ENCODE measurements at regions not wholly inside any gene's neighbourhood (a gene's known extent, or its start where the extent isn't known, plus 50 kb on each side); places are given as distances from the start of the nearest gene placed in this dataset.

DNA sequence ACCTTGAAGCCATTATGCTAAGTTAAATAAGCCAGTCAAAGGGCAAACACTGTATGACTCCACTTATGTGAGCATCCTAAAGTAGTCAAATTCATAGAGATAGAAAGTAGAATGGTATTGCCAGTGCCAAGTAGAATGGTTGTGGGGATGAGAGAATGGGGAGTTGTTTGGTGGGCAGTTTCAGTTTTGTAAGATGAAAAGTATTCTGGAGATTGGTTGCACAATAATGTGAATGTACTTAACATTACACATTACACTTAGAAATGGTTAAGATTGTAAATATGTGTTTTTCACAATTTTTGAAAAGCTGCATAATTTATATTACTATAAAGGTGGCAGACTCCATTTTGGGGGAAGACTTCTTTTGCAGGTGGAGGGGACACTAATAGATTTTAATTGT is 51.3 kb upstream of the CARMIL1 start:
- Histone ChIP-seq H3K27ac (no peak overlapping the region), H3K4me1 (peaks cover 0 to 7% of the 10 kb centered on the region in 2 donors), H3K4me3 (no peak overlapping the region), H3K36me3 (no peaks in the 10 kb centered on the region), H3K27me3 (no peaks in the 10 kb centered on the region), H3K9me3 (no peaks in the 10 kb centered on the region)
- DNase-seq (ENCODE audit: low spot score in 2 of 2) = no peak
- intact Hi-C loops (cut with DNase I; ENCODE audit: low total_unique reads) = no loop called here
- TF ChIP-seq POLR2A (IDR thresholded peaks at IDR 0.05) (no peak), POLR2AphosphoS5 (IDR thresholded peaks at IDR 0.05) (no peak)
- TF ChIP-seq, protein P1, sequence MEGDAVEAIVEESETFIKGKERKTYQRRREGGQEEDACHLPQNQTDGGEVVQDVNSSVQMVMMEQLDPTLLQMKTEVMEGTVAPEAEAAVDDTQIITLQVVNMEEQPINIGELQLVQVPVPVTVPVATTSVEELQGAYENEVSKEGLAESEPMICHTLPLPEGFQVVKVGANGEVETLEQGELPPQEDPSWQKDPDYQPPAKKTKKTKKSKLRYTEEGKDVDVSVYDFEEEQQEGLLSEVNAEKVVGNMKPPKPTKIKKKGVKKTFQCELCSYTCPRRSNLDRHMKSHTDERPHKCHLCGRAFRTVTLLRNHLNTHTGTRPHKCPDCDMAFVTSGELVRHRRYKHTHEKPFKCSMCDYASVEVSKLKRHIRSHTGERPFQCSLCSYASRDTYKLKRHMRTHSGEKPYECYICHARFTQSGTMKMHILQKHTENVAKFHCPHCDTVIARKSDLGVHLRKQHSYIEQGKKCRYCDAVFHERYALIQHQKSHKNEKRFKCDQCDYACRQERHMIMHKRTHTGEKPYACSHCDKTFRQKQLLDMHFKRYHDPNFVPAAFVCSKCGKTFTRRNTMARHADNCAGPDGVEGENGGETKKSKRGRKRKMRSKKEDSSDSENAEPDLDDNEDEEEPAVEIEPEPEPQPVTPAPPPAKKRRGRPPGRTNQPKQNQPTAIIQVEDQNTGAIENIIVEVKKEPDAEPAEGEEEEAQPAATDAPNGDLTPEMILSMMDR (IDR thresholded peaks at IDR 0.05) = no peak
